HG02981 (cell line): ENCODE measurements at regions not wholly inside any gene's neighbourhood (a gene's known extent, or its start where the extent isn't known, plus 50 kb on each side); places are given as distances from the start of the nearest gene placed in this dataset.

Experiments used
- ATAC-seq: cut with Tn5 transposase; IDR thresholded peaks from one replicate; pipeline ENCODE4 v1.9.1; 2021; ENCODE audit warnings: mild to moderate bottlenecking, moderate library complexity; ENCODE audit not compliant: unreplicated experiment

GRCh38 chr10:117427356-117427755 lies 52.1 kb upstream of the PDZD8 start:
- no peak for ATAC-seq

DNA sequence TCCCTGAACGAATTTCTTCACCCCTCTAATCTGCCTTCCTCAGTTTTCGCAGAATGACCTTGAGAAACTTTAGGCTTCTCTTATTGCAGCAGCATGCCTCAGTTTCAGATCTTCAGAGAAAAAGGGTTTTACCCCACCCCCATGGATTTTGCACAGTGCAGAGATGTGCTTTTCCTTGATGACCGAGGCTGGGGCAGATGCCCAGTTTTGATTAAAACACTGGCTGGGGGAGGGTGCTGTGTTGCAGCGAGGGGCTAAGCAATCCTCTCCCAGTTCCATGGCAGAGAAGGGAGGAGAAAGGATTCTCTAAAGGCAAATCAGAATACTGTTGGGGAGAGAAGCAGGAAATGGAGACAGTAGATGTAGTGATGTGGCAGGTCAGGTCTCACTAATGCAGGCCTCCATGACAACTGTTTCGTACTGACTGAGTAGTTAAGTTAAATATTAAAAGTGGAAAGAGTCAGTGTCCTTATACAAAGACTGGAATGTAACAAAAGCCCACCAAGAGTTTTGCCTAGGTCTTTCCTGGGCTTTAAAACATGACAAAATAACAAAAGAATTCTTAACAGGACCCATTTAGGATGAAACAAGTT lies 50.8 kb upstream of the PDZD8 start:
- ATAC-seq: peak; percentile 93

GRCh38 chr10:117424883-117425649 lies 49.8 kb upstream of the PDZD8 start:
- ATAC-seq: no peak
